GM12878 (cell line): ENCODE measurements at regions not wholly inside any gene's neighbourhood (a gene's known extent, or its start where the extent isn't known, plus 50 kb on each side); places are given as distances from the start of the nearest gene placed in this dataset.

Source experiments
- MAX ChIP-seq: IDR thresholded peaks from 2 replicates; pipeline ENCODE4 v1.6.1; 2012; ENCODE audit warnings: low read depth, low read length, improper control_type of control experiment
- POLR2AphosphoS5 ChIP-seq: IDR thresholded peaks from 2 replicates; pipeline ENCODE4 v1.6.1; 2011; ENCODE audit warnings: mild to moderate bottlenecking, low read length, inconsistent platforms
- TBL1XR1 ChIP-seq: IDR thresholded peaks from 2 replicates; pipeline ENCODE4 v1.6.1; 2012; ENCODE audit warnings: low read depth, low read length, improper control_type of control experiment
- ZNF384 ChIP-seq: IDR thresholded peaks from 2 replicates; pipeline ENCODE4 v1.6.1; 2012; ENCODE audit warnings: low read depth, mild to moderate bottlenecking, low read length, improper control_type of control experiment, borderline replicate concordance

DNA sequence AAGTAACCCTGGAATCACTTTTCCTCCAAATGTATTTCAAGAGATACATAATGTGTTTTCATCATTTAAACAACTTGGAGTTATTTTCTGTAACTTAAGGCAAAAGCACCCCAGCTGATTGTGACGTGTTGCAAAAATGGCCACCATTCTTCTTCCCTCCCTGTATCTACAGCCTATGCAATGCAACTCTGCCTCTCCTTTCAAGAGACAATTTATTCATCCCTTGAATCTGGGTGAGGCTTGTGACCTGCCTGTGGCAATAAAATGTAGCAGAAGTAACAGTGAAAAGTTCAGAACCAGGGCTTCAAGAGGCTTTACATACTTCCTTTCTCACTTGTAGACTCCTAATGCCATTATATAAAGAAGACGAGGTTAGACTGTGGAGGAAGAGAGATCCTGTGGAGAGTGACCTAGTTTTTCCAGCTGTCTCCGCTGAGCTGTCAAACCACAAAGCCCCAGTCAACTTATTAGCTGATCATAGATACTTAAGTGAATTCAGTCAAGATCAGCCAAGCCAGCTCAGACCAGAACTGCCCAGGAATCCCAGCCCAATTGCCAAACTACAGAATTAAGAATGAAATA is 81.0 kb upstream of the KLF3 start:
- TF ChIP-seq ZNF384 (no peak), POLR2AphosphoS5 (no peak), TBL1XR1 (no peak), MAX (no peak)
